K562 (cell line): ENCODE measurements at regions not wholly inside any gene's neighbourhood (a gene's known extent, or its start where the extent isn't known, plus 50 kb on each side); places are given as distances from the start of the nearest gene placed in this dataset.

ENCODE experiments used
- ATAC-seq: fragments of 200-7000 bp; cut with Tn5 transposase; 3 replicates; pipeline ENCODE4 v1.9.1; 2020; ENCODE audit warnings: moderate library complexity
- BruUV-seq: library from RNA; stranded (reverse); fragments of 400-500 nt; replicated peaks from 2 replicates; lab custom pipeline; 2021; lab: Mats Ljungman, UMichigan
- CTCF ChIA-PET: fragments of 300-600 bp; formaldehyde crosslinking; extraction: SDS; loops from one replicate; lab custom pipeline; 2021; ENCODE audit warnings: low intra/inter-chr PET ratio; lab: Yijun Ruan, JAX
- POLR2A ChIA-PET: fragments of 300-600, 350-650 bp; sonication (Branson Sonifier 250); formaldehyde crosslinking; extraction: SDS; loops from one replicate; lab custom pipeline; 2021; ENCODE audit warnings: antibody characterized with exemption, inconsistent platforms; lab: Yijun Ruan, JAX
- DNase-seq, 4 experiments: peaks; one replicate each; pipeline versions ENCODE4 v3.0.0 to v3.0.0-alpha.2; 2011 to 2018; ENCODE audit warnings: low spot score in 3 of 4, mixed read lengths in 3 of 4; ENCODE audit errors: extremely low read depth in 1 of 4
- FAIRE-seq: peaks from 2 replicates; lab custom pipeline; 2011; peaks lifted over from hg19 to GRCh38; lab: Jason Lieb, UNC
- H2AFZ ChIP-seq: 2 replicates; pipeline ENCODE4 v1.6.0; 2011; ENCODE audit warnings: low read depth, low read length, control low read depth, inconsistent platforms
- H3K27ac ChIP-seq: fragments of 200-600 bp; 3 replicates; pipeline ENCODE4 v1.8.0; 2011; ENCODE audit warnings: low read depth, mild to moderate bottlenecking, control low read depth, inconsistent platforms, low read length, moderate library complexity, mixed read lengths; ENCODE audit errors: extremely low read depth
- H3K27me3 ChIP-seq, 2 experiments: fragments of 300-600 bp in 1 of 2; 2 replicates in 1 of 2; 3 replicates in 1 of 2; pipeline versions ENCODE4 v1.6.0 to v1.8.0; 2011; ENCODE audit warnings: inconsistent platforms in 2 of 2, low read length in 2 of 2, mild to moderate bottlenecking in 1 of 2, mixed read lengths in 1 of 2, moderate library complexity in 1 of 2; ENCODE audit not compliant: control insufficient read depth in 2 of 2, insufficient read depth in 2 of 2
- H3K36me3 ChIP-seq: fragments of 300-600 bp; 3 replicates; pipeline ENCODE4 v1.8.0; 2011; ENCODE audit warnings: mild to moderate bottlenecking, low read length, inconsistent platforms; ENCODE audit not compliant: control insufficient read depth, insufficient read depth
- H3K4me1 ChIP-seq, 2 experiments: fragments of 200-600 bp in 1 of 2; replicated peaks in 1 of 2; 2 replicates in 1 of 2; 3 replicates in 1 of 2; pipeline versions ENCODE4 v1.5.1 to v1.8.0; 2011; ENCODE audit warnings: inconsistent platforms in 2 of 2, low read length in 2 of 2, mild to moderate bottlenecking in 1 of 2, mixed read lengths in 1 of 2, moderate library complexity in 1 of 2; ENCODE audit not compliant: control insufficient read depth in 2 of 2, insufficient read depth in 2 of 2
- H3K4me2 ChIP-seq: 2 replicates; pipeline ENCODE4 v1.6.1; 2011; ENCODE audit warnings: low read length, control low read depth, inconsistent platforms, mixed read lengths; ENCODE audit not compliant: insufficient read depth
- H3K4me3 ChIP-seq: fragments of 200-600 bp; sonication (generic), shearing (Covaris generic); 2 replicates; pipeline ENCODE4 v1.5.1; 2016; ENCODE audit warnings: control low read depth, inconsistent platforms
- H3K79me2 ChIP-seq: fragments of 200-600 bp; 3 replicates; pipeline ENCODE4 v1.8.0; 2011; ENCODE audit warnings: low read length, inconsistent platforms; ENCODE audit not compliant: control insufficient read depth, insufficient read depth
- H3K9ac ChIP-seq, 2 experiments: 2 replicates each; pipeline versions ENCODE4 v1.6.0 to v1.6.1; 2011; ENCODE audit warnings: low read depth in 2 of 2, low read length in 2 of 2, control low read depth in 1 of 2, inconsistent platforms in 1 of 2, mild to moderate bottlenecking in 1 of 2, mixed read lengths in 1 of 2; ENCODE audit not compliant: insufficient read depth in 1 of 2
- H3K9me1 ChIP-seq: one replicate; pipeline ENCODE4 v1.6.0; 2011; ENCODE audit warnings: inconsistent platforms, mild to moderate bottlenecking, low read length, moderate library complexity; ENCODE audit not compliant: control insufficient read depth, insufficient read depth
- H3K9me3 ChIP-seq: replicated peaks from 2 replicates; pipeline ENCODE4 v1.5.1; 2011; ENCODE audit warnings: low read depth, low read length, inconsistent platforms; ENCODE audit not compliant: control insufficient read depth, insufficient read depth
- H4K20me1 ChIP-seq: replicated peaks from 2 replicates; pipeline ENCODE4 v1.6.1; 2011; ENCODE audit warnings: low read length, inconsistent platforms, mixed read lengths; ENCODE audit not compliant: control insufficient read depth, insufficient read depth
- ATF1 ChIP-seq, 2 experiments: fragments of 450-650 bp in 1 of 2; IDR thresholded peaks; 2 replicates each; pipeline ENCODE4 v1.6.1; 2016; ENCODE audit warnings: missing compliant biosample characterization in 1 of 2, missing genetic modification characterization in 1 of 2
- BMI1 ChIP-seq: fragments of 150-350 bp; IDR thresholded peaks from 2 replicates; pipeline ENCODE4 v1.6.1; 2014; ENCODE audit warnings: low read length
- BRD4 ChIP-seq: fragments of 200-600 bp; sonication (generic); IDR thresholded peaks from 2 replicates; pipeline ENCODE4 v1.6.1; 2017; ENCODE audit warnings: inconsistent platforms
- CBFB ChIP-seq: sonication (generic); formaldehyde crosslinking; IDR thresholded peaks from 2 replicates; pipeline ENCODE4 v1.4.0; 2020; ENCODE audit warnings: mild to moderate bottlenecking, missing genetic modification reagents
- PTTG1 ChIP-seq: fragments of 450-650 bp; IDR thresholded peaks from 2 replicates; pipeline ENCODE4 v1.6.1; 2016; ENCODE audit warnings: low read depth, mild to moderate bottlenecking, missing genetic modification characterization, missing compliant biosample characterization
- RAD51 ChIP-seq: fragments of 450-650 bp; IDR thresholded peaks from 2 replicates; pipeline ENCODE4 v1.7.1; 2016; ENCODE audit warnings: low read depth, mild to moderate bottlenecking, borderline replicate concordance
- RBFOX2 ChIP-seq: fragments of 200-400 bp; formaldehyde crosslinking; IDR thresholded peaks from 2 replicates; pipeline ENCODE4 v1.6.1; 2017; ENCODE audit warnings: low read depth, mild to moderate bottlenecking, low read length, moderate library complexity
- RHOXF2B ChIP-seq: fragments of 250-450 bp; sonication (Bioruptor Pico); conservative IDR thresholded peaks from 2 replicates; pipeline ENCODE4 v1.5.1; 2021
- ZNF354B ChIP-seq: fragments of 250-450 bp; sonication (Bioruptor Pico); IDR thresholded peaks from 2 replicates; pipeline ENCODE4 v1.4.0; 2020
- ZNF584 ChIP-seq: fragments of 200-800 bp; sonication (Bioruptor generic); IDR thresholded peaks from 2 replicates; pipeline ENCODE4 v1.6.1; 2016; ENCODE audit warnings: low read depth, mild to moderate bottlenecking, missing genetic modification characterization, missing compliant biosample characterization
- ZNF76 ChIP-seq: fragments of 250-450 bp; sonication (Bioruptor Pico); IDR thresholded peaks from 2 replicates; pipeline ENCODE4 v1.4.0; 2020; ENCODE audit warnings: mild to moderate bottlenecking, moderate library complexity, borderline replicate concordance
- WGBS: fragments of 100-300 bp; shearing (Covaris generic); methylation state at CpG from one replicate; pipeline ENCODE4 v1.1.6; 2016; ENCODE audit warnings: low coverage, mixed read lengths; ENCODE audit not compliant: insufficient coverage; ENCODE audit errors: missing lambda C conversion rate; 5-methylcytosine and 5-hydroxymethylcytosine counted together
- in situ Hi-C: fragments of 300-500 bp; cut with MboI; formaldehyde crosslinking; loops from 4 replicates; pipeline ENCODE4 v1.15.0; 2018; ENCODE audit warnings: inconsistent platforms, mixed read lengths
- intact Hi-C: fragments of 100-400 bp; cut with micrococcal nuclease; formaldehyde crosslinking; loops from 2 replicates; pipeline ENCODE4 v1.14.2; 2022
- TF ChIP-seq, protein P1 (sequence below): sonication (generic); formaldehyde crosslinking; IDR thresholded peaks from 2 replicates; pipeline ENCODE4 v1.9.0; 2022; ENCODE audit warnings: mild to moderate bottlenecking, missing genetic modification reagents
- TF ChIP-seq, protein P2 (sequence below): sonication (generic); formaldehyde crosslinking; IDR thresholded peaks from 2 replicates; pipeline ENCODE4 v1.8.1; 2023; ENCODE audit warnings: missing genetic modification reagents, mild to moderate bottlenecking, borderline replicate concordance
- TF ChIP-seq, protein P3 (sequence below): sonication (generic); formaldehyde crosslinking; IDR thresholded peaks from 2 replicates; pipeline ENCODE4 v1.8.0; 2022; ENCODE audit warnings: mild to moderate bottlenecking, missing genetic modification reagents
- TF ChIP-seq, protein P4 (sequence below): fragments of 450-650 bp; IDR thresholded peaks from 2 replicates; pipeline ENCODE4 v1.6.1; 2016; ENCODE audit warnings: low read depth, mild to moderate bottlenecking, moderate library complexity

DNA sequence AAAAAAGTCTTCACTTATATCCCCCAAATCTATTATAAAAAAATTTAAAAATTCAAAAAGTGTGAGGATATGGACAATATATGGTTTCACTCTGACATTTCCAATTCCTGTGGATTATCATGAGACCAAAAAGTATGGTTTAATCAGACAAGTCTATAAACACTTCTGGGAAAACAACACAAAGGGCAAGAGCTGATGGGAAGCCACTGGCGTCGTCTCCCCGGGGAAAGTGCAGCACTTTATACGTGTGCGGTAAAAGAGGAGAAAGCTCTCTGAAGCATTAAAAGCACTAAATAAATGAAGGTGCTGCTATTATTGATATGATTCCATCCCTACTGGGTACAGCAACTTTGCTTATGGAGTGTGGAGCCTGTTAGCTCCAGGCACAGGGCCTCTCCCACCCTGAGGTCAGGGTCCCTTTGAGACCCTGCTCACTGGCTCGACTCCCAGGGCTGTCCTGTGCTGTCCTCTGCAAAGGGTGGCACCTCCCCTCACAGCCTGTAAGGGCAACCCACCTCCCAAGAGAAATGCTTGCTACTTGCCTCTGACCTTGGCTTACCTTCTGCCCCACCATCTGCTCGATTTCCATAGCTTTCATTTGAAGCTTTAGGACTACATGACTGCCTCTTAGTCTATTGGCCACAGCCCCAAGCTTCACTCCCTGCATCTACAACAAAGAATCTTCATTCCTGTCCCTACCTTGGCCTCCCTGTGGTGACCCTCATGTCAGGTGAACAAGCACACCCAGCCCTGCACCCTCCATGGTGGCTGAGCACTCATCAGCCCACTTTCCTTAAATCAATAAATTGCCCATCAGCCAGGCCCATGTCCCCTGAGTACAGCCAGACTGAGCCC is 248.6 kb downstream of the HNRNPD start:
- no peak overlapping the region; the same call in 2 of the 3 replicates for H3K27ac ChIP-seq
- H3K4me1 ChIP-seq, result peaks cover 0 to 20% of the 10 kb centered on the region in 2 experiments; a peak in 3 of 5 replicates
- no peaks in the 10 kb centered on the region for H3K9me1 ChIP-seq
- H2AFZ ChIP-seq, result peak overlapping the region; percentile 40; the same call in 1 of the 2 replicates
- H3K79me2 ChIP-seq, result no peaks in the 10 kb centered on the region
- in situ Hi-C loops (no loop called here), intact Hi-C loops (loop anchor here (2.0 kb wide), 1 partner anchor 72 kb away; no protein-coding TSS in a partner anchor)
- H3K4me2 ChIP-seq, result no peak overlapping the region
- peak; percentile 36 for ATAC-seq
- POLR2A ChIA-PET, result no interaction called here
- FAIRE-seq, result no peak
- no peaks in the 10 kb centered on the region for H4K20me1 ChIP-seq
- no peaks in the 10 kb centered on the region for H3K27me3 ChIP-seq
- BruUV-seq, result no TSS peak
- no peaks in the 10 kb centered on the region for H3K36me3 ChIP-seq
- 50% methylated on average over 7 of the region's 7 CpGs for WGBS
- no peak overlapping the region for H3K4me3 ChIP-seq
- H3K9me3 ChIP-seq, result no peaks in the 10 kb centered on the region
- no peak for DNase-seq
- CTCF ChIA-PET, result no interaction called here
- no peak overlapping the region for H3K9ac ChIP-seq
- 0 out of 2 replicates have a peak, but pooled peaks have one; percentile 14 for TF ChIP-seq ZNF76 (CRISPR knock-in tag)
- no peak for TF ChIP-seq PTTG1
- no peak for TF ChIP-seq RAD51
- TF ChIP-seq, protein P1, sequence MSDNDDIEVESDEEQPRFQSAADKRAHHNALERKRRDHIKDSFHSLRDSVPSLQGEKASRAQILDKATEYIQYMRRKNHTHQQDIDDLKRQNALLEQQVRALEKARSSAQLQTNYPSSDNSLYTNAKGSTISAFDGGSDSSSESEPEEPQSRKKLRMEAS, result no peak
- TF ChIP-seq BRD4, result no peak
- no peak for TF ChIP-seq ATF1 (CRISPR knock-in tag; IDR thresholded peaks at IDR 0.05)
- TF ChIP-seq ATF1 (tag; IDR thresholded peaks at IDR 0.05), result no peak
- no peak for TF ChIP-seq RHOXF2B (CRISPR knock-in tag)
- TF ChIP-seq, protein P2, sequence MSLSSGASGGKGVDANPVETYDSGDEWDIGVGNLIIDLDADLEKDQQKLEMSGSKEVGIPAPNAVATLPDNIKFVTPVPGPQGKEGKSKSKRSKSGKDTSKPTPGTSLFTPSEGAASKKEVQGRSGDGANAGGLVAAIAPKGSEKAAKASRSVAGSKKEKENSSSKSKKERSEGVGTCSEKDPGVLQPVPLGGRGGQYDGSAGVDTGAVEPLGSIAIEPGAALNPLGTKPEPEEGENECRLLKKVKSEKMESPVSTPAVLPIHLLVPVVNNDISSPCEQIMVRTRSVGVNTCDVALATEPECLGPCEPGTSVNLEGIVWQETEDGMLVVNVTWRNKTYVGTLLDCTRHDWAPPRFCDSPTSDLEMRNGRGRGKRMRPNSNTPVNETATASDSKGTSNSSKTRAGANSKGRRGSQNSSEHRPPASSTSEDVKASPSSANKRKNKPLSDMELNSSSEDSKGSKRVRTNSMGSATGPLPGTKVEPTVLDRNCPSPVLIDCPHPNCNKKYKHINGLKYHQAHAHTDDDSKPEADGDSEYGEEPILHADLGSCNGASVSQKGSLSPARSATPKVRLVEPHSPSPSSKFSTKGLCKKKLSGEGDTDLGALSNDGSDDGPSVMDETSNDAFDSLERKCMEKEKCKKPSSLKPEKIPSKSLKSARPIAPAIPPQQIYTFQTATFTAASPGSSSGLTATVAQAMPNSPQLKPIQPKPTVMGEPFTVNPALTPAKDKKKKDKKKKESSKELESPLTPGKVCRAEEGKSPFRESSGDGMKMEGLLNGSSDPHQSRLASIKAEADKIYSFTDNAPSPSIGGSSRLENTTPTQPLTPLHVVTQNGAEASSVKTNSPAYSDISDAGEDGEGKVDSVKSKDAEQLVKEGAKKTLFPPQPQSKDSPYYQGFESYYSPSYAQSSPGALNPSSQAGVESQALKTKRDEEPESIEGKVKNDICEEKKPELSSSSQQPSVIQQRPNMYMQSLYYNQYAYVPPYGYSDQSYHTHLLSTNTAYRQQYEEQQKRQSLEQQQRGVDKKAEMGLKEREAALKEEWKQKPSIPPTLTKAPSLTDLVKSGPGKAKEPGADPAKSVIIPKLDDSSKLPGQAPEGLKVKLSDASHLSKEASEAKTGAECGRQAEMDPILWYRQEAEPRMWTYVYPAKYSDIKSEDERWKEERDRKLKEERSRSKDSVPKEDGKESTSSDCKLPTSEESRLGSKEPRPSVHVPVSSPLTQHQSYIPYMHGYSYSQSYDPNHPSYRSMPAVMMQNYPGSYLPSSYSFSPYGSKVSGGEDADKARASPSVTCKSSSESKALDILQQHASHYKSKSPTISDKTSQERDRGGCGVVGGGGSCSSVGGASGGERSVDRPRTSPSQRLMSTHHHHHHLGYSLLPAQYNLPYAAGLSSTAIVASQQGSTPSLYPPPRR (CRISPR knock-in tag), result no peak
- peak; percentile 84; the same call in 1 of the 2 replicates for TF ChIP-seq ZNF584 (CRISPR knock-in tag)
- no peak for TF ChIP-seq CBFB (CRISPR knock-in tag)
- TF ChIP-seq, protein P3, sequence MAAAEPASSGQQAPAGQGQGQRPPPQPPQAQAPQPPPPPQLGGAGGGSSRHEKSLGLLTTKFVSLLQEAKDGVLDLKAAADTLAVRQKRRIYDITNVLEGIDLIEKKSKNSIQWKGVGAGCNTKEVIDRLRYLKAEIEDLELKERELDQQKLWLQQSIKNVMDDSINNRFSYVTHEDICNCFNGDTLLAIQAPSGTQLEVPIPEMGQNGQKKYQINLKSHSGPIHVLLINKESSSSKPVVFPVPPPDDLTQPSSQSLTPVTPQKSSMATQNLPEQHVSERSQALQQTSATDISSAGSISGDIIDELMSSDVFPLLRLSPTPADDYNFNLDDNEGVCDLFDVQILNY (CRISPR knock-in tag), result no peak
- 0 out of 2 replicates have a peak, but pooled peaks have one; percentile 6 for TF ChIP-seq RBFOX2
- TF ChIP-seq, protein P4, sequence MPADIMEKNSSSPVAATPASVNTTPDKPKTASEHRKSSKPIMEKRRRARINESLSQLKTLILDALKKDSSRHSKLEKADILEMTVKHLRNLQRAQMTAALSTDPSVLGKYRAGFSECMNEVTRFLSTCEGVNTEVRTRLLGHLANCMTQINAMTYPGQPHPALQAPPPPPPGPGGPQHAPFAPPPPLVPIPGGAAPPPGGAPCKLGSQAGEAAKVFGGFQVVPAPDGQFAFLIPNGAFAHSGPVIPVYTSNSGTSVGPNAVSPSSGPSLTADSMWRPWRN, result no peak
- no peak for TF ChIP-seq BMI1
- no peak for TF ChIP-seq ZNF354B (CRISPR knock-in tag)
